ENCODE measurements at regions not wholly inside any gene's neighbourhood (a gene's known extent, or its start where the extent isn't known, plus 50 kb on each side); places are given as distances from the start of the nearest gene placed in this dataset.

GRCh38 chr1:81569761-81570160 lies 231.0 kb upstream of the ADGRL2 start:
- no peak for DNase-seq

GRCh38 chr1:81563632-81564031 lies 237.1 kb upstream of the ADGRL2 start:
- no peak for DNase-seq

- DNase-seq, result no peak
Measured at GRCh38 chr1:81562934-81563333, 237.8 kb upstream of the ADGRL2 start.

GRCh38 chr1:81560629-81561028 lies 240.1 kb upstream of the ADGRL2 start:
- DNase-seq, result no peak

GRCh38 chr1:81559662-81560350 lies 240.9 kb upstream of the ADGRL2 start:
- DNase-seq, result no peak

- DNase-seq, result no peak
Measured at GRCh38 chr1:81558291-81559076, 242.2 kb upstream of the ADGRL2 start.

GRCh38 chr1:81556968-81557367 lies 243.8 kb upstream of the ADGRL2 start:
- DNase-seq, result no peak

- DNase-seq, result no peak
Measured at GRCh38 chr1:81554534-81554933, 246.2 kb upstream of the ADGRL2 start.

GRCh38 chr1:81554108-81554507 lies 246.6 kb upstream of the ADGRL2 start:
- DNase-seq, result no peak

- no peak for DNase-seq
Measured at GRCh38 chr1:81553503-81553902, 247.2 kb upstream of the ADGRL2 start.

- no peak for DNase-seq
Measured at GRCh38 chr1:81551946-81552345, 248.8 kb upstream of the ADGRL2 start.

GRCh38 chr1:81550753-81551152 lies 250.0 kb upstream of the ADGRL2 start:
- no peak for DNase-seq

GRCh38 chr1:81549588-81550127 lies 251.1 kb upstream of the ADGRL2 start:
- DNase-seq, result no peak

GRCh38 chr1:81548918-81549587 lies 251.7 kb upstream of the ADGRL2 start:
- no peak for DNase-seq

GRCh38 chr1:81547912-81548303 lies 252.8 kb upstream of the ADGRL2 start:
- DNase-seq, result no peak

- no peak for DNase-seq
Measured at GRCh38 chr1:81547261-81547911, 253.3 kb upstream of the ADGRL2 start.

GRCh38 chr1:81545734-81546133 lies 255.0 kb upstream of the ADGRL2 start:
- DNase-seq, result no peak

GRCh38 chr1:81543764-81544163 lies 257.0 kb upstream of the ADGRL2 start:
- no peak for DNase-seq

GRCh38 chr1:81542196-81542595 lies 258.5 kb upstream of the ADGRL2 start:
- no peak for DNase-seq

- no peak for DNase-seq
Measured at GRCh38 chr1:81540216-81540615, 260.5 kb upstream of the ADGRL2 start.

- no peak for DNase-seq
Measured at GRCh38 chr1:81529014-81529413, 271.7 kb upstream of the ADGRL2 start.

- no peak for DNase-seq
Measured at GRCh38 chr1:81525085-81525484, 275.6 kb upstream of the ADGRL2 start.

- no peak for DNase-seq
Measured at GRCh38 chr1:81519987-81520386, 280.7 kb upstream of the ADGRL2 start.
